ENCODE measurements at regions not wholly inside any gene's neighbourhood (a gene's known extent, or its start where the extent isn't known, plus 50 kb on each side); places are given as distances from the start of the nearest gene placed in this dataset.

DNA sequence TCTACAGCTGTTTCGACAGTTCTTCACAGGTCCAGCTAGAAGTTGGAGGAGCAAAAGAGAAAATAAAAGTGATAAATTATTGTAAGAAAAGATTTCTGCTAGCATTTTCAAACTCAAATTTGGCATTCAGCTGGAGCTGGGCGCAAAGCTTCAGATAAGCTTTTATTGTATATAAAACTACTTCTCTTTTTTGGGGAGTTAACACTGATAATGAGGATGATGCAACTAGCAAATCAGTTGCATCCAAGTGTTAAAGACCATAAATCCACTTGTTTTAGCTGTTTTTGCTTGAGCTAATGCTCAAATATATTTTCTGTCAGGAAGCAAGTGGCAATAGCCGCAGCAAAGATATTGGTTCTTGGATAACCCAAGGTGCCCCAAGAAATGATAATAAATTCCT lies 127.1 kb upstream of the PKN2 start:
- TF ChIP-seq, protein P1, sequence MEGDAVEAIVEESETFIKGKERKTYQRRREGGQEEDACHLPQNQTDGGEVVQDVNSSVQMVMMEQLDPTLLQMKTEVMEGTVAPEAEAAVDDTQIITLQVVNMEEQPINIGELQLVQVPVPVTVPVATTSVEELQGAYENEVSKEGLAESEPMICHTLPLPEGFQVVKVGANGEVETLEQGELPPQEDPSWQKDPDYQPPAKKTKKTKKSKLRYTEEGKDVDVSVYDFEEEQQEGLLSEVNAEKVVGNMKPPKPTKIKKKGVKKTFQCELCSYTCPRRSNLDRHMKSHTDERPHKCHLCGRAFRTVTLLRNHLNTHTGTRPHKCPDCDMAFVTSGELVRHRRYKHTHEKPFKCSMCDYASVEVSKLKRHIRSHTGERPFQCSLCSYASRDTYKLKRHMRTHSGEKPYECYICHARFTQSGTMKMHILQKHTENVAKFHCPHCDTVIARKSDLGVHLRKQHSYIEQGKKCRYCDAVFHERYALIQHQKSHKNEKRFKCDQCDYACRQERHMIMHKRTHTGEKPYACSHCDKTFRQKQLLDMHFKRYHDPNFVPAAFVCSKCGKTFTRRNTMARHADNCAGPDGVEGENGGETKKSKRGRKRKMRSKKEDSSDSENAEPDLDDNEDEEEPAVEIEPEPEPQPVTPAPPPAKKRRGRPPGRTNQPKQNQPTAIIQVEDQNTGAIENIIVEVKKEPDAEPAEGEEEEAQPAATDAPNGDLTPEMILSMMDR (conservative IDR thresholded peaks at IDR 0.05), result no peak
- TF ChIP-seq ZFX (IDR thresholded peaks at IDR 0.05), result no peak

Measured in C4-2B (cell line).